ENCODE measurements at regions not wholly inside any gene's neighbourhood (a gene's known extent, or its start where the extent isn't known, plus 50 kb on each side); places are given as distances from the start of the nearest gene placed in this dataset.

GRCh38 chr21:40964691-40965090, 117.7 kb upstream of the DSCAM start:
- Histone ChIP-seq H3K9me2 (replicated peaks; ENCODE audit: control insufficient read depth, low read length) (no peaks in the 10 kb centered on the region), H3K79me2 (ENCODE audit: control insufficient read depth, low read length) (no peaks in the 10 kb centered on the region), H3F3A (ENCODE audit: control insufficient read depth, insufficient read depth) (no peaks in the 10 kb centered on the region), H3K27ac (ENCODE audit: low read depth, low read length) (no peak overlapping the region), H3K27me3 (ENCODE audit: control insufficient read depth, low read length) (no peaks in the 10 kb centered on the region), H4K20me1 (ENCODE audit: control insufficient read depth, insufficient read depth, low read depth, low read length) (no peaks in the 10 kb centered on the region), H3K4me3 (ENCODE audit: low read length) (no peak overlapping the region), H3K4me1 (ENCODE audit: control insufficient read depth, low read length) (no peaks in the 10 kb centered on the region), H3K9me3 (ENCODE audit: control insufficient read depth, insufficient read depth, low read length) (no peaks in the 10 kb centered on the region), H3K4me2 (ENCODE audit: low read length) (no peak overlapping the region), H3K36me3 (ENCODE audit: control insufficient read depth, low read length) (no peaks in the 10 kb centered on the region)
- TF ChIP-seq, protein P1, sequence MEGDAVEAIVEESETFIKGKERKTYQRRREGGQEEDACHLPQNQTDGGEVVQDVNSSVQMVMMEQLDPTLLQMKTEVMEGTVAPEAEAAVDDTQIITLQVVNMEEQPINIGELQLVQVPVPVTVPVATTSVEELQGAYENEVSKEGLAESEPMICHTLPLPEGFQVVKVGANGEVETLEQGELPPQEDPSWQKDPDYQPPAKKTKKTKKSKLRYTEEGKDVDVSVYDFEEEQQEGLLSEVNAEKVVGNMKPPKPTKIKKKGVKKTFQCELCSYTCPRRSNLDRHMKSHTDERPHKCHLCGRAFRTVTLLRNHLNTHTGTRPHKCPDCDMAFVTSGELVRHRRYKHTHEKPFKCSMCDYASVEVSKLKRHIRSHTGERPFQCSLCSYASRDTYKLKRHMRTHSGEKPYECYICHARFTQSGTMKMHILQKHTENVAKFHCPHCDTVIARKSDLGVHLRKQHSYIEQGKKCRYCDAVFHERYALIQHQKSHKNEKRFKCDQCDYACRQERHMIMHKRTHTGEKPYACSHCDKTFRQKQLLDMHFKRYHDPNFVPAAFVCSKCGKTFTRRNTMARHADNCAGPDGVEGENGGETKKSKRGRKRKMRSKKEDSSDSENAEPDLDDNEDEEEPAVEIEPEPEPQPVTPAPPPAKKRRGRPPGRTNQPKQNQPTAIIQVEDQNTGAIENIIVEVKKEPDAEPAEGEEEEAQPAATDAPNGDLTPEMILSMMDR (IDR thresholded peaks at IDR 0.05; ENCODE audit: low read depth, low read length, poor library complexity, severe bottlenecking) = no peak
- TF ChIP-seq EZH2phosphoT487 (IDR thresholded peaks at IDR 0.05; ENCODE audit: borderline replicate concordance, low read length) = no peak

- Histone ChIP-seq H3K9me2 (replicated peaks; ENCODE audit: control insufficient read depth, low read length) (no peaks in the 10 kb centered on the region), H3K4me3 (ENCODE audit: low read length) (no peak overlapping the region), H3K27me3 (ENCODE audit: control insufficient read depth, low read length) (no peaks in the 10 kb centered on the region), H3K4me1 (ENCODE audit: control insufficient read depth, low read length) (no peaks in the 10 kb centered on the region), H3K4me2 (ENCODE audit: low read length) (no peak overlapping the region), H3K36me3 (ENCODE audit: control insufficient read depth, low read length) (no peaks in the 10 kb centered on the region), H3K9me3 (ENCODE audit: control insufficient read depth, insufficient read depth, low read length) (peaks cover 2% of the 10 kb centered on the region; the same call in 1 of the 2 replicates), H3F3A (ENCODE audit: control insufficient read depth, insufficient read depth) (no peaks in the 10 kb centered on the region), H3K27ac (ENCODE audit: low read depth, low read length) (no peak overlapping the region), H4K20me1 (ENCODE audit: control insufficient read depth, insufficient read depth, low read depth, low read length) (no peaks in the 10 kb centered on the region), H3K79me2 (ENCODE audit: control insufficient read depth, low read length) (no peaks in the 10 kb centered on the region)
- TF ChIP-seq, protein P1 (IDR thresholded peaks at IDR 0.05; ENCODE audit: low read depth, low read length, poor library complexity, severe bottlenecking) = no peak
- TF ChIP-seq EZH2phosphoT487 (IDR thresholded peaks at IDR 0.05; ENCODE audit: borderline replicate concordance, low read length) = no peak
Measured at GRCh38 chr21:40967771-40968170, 120.8 kb upstream of the DSCAM start.

- Histone ChIP-seq H3K79me2 (ENCODE audit: control insufficient read depth, low read length) (no peaks in the 10 kb centered on the region), H3K9me3 (ENCODE audit: control insufficient read depth, insufficient read depth, low read length) (peaks cover 4% of the 10 kb centered on the region; the same call in 1 of the 2 replicates), H3K9me2 (replicated peaks; ENCODE audit: control insufficient read depth, low read length) (no peaks in the 10 kb centered on the region), H3K4me3 (ENCODE audit: low read length) (no peak overlapping the region), H3F3A (ENCODE audit: control insufficient read depth, insufficient read depth) (no peaks in the 10 kb centered on the region), H3K36me3 (ENCODE audit: control insufficient read depth, low read length) (no peaks in the 10 kb centered on the region), H3K4me2 (ENCODE audit: low read length) (no peak overlapping the region), H3K27me3 (ENCODE audit: control insufficient read depth, low read length) (no peaks in the 10 kb centered on the region), H3K27ac (ENCODE audit: low read depth, low read length) (no peak overlapping the region), H3K4me1 (ENCODE audit: control insufficient read depth, low read length) (no peaks in the 10 kb centered on the region), H4K20me1 (ENCODE audit: control insufficient read depth, insufficient read depth, low read depth, low read length) (no peaks in the 10 kb centered on the region)
- TF ChIP-seq, protein P1 (IDR thresholded peaks at IDR 0.05; ENCODE audit: low read depth, low read length, poor library complexity, severe bottlenecking) = no peak
Measured at GRCh38 chr21:40972151-40972550, 125.2 kb upstream of the DSCAM start.

Data from DOHH2 (cell line).